GM10266 (cell line): ENCODE measurements at regions not wholly inside any gene's neighbourhood (a gene's known extent, or its start where the extent isn't known, plus 50 kb on each side); places are given as distances from the start of the nearest gene placed in this dataset.

Experiments
- DNase-seq: peaks from one replicate; pipeline ENCODE4 v3.0.0; 2012; ENCODE audit errors: extremely low spot score
- CTCF ChIP-seq: IDR thresholded peaks from 2 replicates; pipeline ENCODE4 v1.5.1; 2012; ENCODE audit warnings: mild to moderate bottlenecking, low read depth; ENCODE audit not compliant: control insufficient read depth, insufficient read depth; ENCODE audit errors: missing control alignments

GRCh38 chr16:85380905-85381737 is 232.0 kb upstream of the GSE1 start:
- no peak for TF ChIP-seq CTCF
- no peak for DNase-seq

DNA sequence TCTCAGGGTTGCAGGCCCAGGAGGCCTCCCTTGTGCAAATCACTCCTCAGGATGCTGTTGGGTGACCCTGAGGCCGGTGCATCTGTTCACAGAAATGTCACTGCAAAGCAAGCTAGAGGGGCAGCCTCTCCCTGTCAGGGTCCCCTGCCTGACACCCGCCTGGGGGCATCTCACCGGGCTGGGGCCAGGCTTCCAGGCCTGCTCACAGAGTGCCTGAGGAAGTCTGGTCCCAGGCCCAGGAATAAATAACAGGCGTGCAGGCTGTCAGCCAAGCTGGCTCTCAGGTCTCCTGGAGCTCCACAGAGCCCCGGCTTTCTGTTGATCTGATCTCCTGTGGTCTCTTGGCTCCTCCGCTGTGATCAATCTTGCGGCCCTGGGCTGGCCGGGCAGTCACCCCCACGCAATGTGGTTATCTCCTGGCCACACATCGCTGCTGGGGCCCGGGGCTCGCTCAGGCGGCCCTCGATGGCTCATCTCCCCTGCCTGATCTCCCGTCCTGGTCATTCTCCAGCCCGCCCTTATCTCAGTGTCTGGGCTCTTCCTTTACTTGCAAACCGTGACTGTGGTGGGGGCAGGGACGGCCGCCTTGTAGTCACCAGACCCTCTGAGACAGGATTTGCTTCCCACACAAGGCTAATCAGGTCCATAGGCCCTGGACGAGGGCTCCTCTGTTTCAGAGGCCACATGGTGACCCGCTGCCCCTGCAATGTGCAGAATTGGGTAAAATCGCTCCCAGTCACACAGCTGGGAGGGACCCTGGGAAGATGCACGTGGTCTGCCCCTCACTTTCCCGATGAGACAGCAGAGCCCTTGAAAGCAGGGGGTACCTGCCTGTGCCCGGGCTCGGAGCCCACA is 231.2 kb upstream of the GSE1 start:
- no peak for DNase-seq

GRCh38 chr16:85382717-85383118 is 230.4 kb upstream of the GSE1 start:
- DNase-seq = no peak
- TF ChIP-seq CTCF = no peak

More for the DNA sequence above, 231.2 kb upstream of the GSE1 start:
- no peak for TF ChIP-seq CTCF

DNA sequence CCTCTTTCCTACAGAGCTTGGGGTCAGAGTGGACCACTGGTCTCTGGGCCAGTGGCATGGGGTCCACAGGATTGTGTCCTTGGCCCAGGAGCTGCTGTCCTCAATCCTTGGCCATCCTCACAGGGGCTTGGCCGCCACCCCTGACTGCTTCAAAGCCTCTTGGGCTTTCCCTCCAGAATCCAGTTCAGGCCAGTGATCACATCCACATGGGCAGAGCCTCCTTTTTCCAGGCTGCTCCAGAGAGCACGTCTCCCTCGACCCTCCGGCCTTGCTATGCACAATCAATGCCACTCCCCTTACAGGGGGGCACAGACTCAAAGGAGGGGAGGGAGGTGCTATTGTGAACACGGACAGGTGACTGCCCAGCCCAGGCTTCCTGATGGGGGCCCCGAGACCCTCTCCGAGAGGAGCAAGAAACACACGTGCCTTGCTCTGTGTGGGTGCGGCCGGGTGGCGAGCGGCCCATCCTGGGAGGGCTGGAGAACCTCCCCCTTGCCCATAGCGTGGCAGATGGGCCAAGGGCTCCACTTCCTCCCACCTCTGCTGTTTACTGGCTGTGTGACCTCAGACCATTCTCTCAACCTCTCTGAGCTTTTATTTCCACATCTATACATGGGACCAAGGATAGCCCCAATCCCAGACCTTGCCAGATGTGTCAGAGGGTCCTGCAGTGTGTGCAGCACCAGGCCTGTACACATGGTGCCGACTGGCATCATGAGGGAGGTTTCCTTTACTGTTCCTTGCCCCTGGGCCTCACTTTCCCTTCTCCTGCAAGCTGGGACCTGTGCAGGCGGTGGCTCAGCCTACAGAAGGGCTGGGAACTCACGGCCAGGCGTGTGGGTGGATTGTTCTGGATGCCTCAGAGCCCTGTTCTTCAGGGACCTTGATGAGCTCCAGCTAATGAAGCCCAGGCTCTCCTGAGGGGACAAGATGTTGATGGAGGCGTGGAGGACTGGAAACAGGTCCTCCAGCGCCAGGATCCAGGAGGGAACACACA is 229.0 kb upstream of the GSE1 start:
- no peak for DNase-seq
- no peak for TF ChIP-seq CTCF

GRCh38 chr16:85384833-85385462 is 228.2 kb upstream of the GSE1 start:
- no peak for DNase-seq

More at GRCh38 chr16:85384833-85385462, 228.2 kb upstream of the GSE1 start:
- no peak for TF ChIP-seq CTCF
